K562 (cell line): ENCODE measurements at regions not wholly inside any gene's neighbourhood (a gene's known extent, or its start where the extent isn't known, plus 50 kb on each side); places are given as distances from the start of the nearest gene placed in this dataset.

ENCODE experiments used
- ATF7 ChIP-seq: fragments of 450-650 bp; IDR thresholded peaks from 2 replicates; pipeline ENCODE4 v1.7.1; 2014; ENCODE audit warnings: mild to moderate bottlenecking, moderate library complexity
- POLR2AphosphoS5 ChIP-seq: IDR thresholded peaks from 2 replicates; pipeline ENCODE4 v1.6.1; 2011; ENCODE audit warnings: mild to moderate bottlenecking, low read depth, low read length, moderate library complexity; ENCODE audit not compliant: control insufficient read depth, insufficient read depth
- TAL1 ChIP-seq: fragments of 450-650 bp; IDR thresholded peaks from 2 replicates; pipeline ENCODE4 v1.6.1; 2016; ENCODE audit warnings: mild to moderate bottlenecking
- TF ChIP-seq, protein P1 (sequence below): fragments of 250-450 bp; sonication (Bioruptor Pico); IDR thresholded peaks from 2 replicates; pipeline ENCODE4 v1.5.0; 2021
- TF ChIP-seq, protein P2 (sequence below), 2 experiments: IDR thresholded peaks; 2 replicates each; pipeline ENCODE4 v1.6.1; 2012; ENCODE audit warnings: improper control_type of control experiment in 2 of 2, low read depth in 2 of 2, low read length in 2 of 2, borderline replicate concordance in 1 of 2
- TF ChIP-seq, protein P3 (sequence below): IDR thresholded peaks from 2 replicates; pipeline ENCODE4 v1.6.1; 2011; ENCODE audit warnings: borderline replicate concordance, low read depth, mild to moderate bottlenecking, moderate library complexity, low read length; ENCODE audit not compliant: insufficient read depth, poor library complexity, severe bottlenecking
- TF ChIP-seq, protein P4 (sequence below): sonication (generic); formaldehyde crosslinking; IDR thresholded peaks from 2 replicates; pipeline ENCODE4 v1.8.0; 2023; ENCODE audit warnings: missing genetic modification reagents, mild to moderate bottlenecking, borderline replicate concordance
- TF ChIP-seq, protein P5 (sequence below): sonication (generic); formaldehyde crosslinking; IDR thresholded peaks from 2 replicates; pipeline ENCODE4 v1.8.1; 2022; ENCODE audit warnings: missing genetic modification reagents

DNA sequence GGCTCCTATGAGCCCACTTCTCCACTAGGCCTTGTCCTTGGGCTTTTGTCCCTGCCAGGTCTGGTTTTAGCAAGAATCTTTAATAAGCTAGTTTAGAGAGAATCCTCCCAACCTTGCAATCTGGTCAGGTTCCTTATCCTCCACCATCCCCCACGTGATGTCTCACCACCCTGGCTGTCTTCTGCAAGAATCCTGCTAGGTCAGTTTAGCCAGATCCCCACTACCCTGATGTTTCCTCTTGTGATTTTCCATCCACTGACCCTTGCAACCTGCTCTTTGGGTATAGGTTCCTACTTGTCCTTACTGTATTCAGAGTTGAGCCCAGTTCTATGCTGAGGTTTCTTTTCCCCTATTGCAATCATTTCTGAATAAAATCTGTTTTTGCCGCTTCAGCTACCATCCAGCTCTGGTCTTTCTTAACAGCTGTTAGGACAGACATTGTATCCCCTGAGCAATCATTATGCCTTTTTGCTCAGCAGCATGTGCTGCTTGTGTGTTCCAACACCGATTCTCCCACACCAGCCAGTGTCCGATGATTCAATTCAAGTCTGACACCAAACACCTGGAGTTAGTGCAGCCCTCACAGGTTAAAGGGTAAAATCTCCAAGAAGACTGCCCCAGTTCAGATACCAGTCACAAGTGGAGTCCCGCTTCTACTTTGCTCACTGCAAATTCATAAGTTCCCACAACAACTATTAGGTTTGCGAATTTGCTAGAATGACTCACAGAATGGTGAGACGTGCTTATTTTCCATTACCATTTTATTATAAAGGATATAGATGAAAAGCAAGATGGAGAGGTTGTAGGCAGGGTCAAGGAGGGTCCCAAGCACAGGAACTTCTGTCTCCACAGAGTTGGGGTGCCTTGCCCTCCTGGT is 62.2 kb upstream of the ADCY1 start (continued):
- TF ChIP-seq, protein P1, sequence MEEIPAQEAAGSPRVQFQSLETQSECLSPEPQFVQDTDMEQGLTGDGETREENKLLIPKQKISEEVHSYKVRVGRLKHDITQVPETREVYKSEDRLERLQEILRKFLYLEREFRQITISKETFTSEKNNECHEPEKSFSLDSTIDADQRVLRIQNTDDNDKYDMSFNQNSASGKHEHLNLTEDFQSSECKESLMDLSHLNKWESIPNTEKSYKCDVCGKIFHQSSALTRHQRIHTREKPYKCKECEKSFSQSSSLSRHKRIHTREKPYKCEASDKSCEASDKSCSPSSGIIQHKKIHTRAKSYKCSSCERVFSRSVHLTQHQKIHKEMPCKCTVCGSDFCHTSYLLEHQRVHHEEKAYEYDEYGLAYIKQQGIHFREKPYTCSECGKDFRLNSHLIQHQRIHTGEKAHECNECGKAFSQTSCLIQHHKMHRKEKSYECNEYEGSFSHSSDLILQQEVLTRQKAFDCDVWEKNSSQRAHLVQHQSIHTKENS (CRISPR knock-in tag) = no peak
- TF ChIP-seq, protein P2, sequence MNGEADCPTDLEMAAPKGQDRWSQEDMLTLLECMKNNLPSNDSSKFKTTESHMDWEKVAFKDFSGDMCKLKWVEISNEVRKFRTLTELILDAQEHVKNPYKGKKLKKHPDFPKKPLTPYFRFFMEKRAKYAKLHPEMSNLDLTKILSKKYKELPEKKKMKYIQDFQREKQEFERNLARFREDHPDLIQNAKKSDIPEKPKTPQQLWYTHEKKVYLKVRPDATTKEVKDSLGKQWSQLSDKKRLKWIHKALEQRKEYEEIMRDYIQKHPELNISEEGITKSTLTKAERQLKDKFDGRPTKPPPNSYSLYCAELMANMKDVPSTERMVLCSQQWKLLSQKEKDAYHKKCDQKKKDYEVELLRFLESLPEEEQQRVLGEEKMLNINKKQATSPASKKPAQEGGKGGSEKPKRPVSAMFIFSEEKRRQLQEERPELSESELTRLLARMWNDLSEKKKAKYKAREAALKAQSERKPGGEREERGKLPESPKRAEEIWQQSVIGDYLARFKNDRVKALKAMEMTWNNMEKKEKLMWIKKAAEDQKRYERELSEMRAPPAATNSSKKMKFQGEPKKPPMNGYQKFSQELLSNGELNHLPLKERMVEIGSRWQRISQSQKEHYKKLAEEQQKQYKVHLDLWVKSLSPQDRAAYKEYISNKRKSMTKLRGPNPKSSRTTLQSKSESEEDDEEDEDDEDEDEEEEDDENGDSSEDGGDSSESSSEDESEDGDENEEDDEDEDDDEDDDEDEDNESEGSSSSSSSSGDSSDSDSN (IDR thresholded peaks at IDR 0.05; ENCODE audit: borderline replicate concordance in 1 of 2, low read depth in 2 of 2, low read length in 2 of 2) = no peak
- TF ChIP-seq ATF7 = no peak
- TF ChIP-seq, protein P3, sequence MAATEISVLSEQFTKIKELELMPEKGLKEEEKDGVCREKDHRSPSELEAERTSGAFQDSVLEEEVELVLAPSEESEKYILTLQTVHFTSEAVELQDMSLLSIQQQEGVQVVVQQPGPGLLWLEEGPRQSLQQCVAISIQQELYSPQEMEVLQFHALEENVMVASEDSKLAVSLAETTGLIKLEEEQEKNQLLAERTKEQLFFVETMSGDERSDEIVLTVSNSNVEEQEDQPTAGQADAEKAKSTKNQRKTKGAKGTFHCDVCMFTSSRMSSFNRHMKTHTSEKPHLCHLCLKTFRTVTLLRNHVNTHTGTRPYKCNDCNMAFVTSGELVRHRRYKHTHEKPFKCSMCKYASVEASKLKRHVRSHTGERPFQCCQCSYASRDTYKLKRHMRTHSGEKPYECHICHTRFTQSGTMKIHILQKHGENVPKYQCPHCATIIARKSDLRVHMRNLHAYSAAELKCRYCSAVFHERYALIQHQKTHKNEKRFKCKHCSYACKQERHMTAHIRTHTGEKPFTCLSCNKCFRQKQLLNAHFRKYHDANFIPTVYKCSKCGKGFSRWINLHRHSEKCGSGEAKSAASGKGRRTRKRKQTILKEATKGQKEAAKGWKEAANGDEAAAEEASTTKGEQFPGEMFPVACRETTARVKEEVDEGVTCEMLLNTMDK = no peak
- no peak for TF ChIP-seq POLR2AphosphoS5
- TF ChIP-seq TAL1 = no peak
- TF ChIP-seq, protein P4, sequence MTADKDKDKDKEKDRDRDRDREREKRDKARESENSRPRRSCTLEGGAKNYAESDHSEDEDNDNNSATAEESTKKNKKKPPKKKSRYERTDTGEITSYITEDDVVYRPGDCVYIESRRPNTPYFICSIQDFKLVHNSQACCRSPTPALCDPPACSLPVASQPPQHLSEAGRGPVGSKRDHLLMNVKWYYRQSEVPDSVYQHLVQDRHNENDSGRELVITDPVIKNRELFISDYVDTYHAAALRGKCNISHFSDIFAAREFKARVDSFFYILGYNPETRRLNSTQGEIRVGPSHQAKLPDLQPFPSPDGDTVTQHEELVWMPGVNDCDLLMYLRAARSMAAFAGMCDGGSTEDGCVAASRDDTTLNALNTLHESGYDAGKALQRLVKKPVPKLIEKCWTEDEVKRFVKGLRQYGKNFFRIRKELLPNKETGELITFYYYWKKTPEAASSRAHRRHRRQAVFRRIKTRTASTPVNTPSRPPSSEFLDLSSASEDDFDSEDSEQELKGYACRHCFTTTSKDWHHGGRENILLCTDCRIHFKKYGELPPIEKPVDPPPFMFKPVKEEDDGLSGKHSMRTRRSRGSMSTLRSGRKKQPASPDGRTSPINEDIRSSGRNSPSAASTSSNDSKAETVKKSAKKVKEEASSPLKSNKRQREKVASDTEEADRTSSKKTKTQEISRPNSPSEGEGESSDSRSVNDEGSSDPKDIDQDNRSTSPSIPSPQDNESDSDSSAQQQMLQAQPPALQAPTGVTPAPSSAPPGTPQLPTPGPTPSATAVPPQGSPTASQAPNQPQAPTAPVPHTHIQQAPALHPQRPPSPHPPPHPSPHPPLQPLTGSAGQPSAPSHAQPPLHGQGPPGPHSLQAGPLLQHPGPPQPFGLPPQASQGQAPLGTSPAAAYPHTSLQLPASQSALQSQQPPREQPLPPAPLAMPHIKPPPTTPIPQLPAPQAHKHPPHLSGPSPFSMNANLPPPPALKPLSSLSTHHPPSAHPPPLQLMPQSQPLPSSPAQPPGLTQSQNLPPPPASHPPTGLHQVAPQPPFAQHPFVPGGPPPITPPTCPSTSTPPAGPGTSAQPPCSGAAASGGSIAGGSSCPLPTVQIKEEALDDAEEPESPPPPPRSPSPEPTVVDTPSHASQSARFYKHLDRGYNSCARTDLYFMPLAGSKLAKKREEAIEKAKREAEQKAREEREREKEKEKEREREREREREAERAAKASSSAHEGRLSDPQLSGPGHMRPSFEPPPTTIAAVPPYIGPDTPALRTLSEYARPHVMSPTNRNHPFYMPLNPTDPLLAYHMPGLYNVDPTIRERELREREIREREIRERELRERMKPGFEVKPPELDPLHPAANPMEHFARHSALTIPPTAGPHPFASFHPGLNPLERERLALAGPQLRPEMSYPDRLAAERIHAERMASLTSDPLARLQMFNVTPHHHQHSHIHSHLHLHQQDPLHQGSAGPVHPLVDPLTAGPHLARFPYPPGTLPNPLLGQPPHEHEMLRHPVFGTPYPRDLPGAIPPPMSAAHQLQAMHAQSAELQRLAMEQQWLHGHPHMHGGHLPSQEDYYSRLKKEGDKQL (CRISPR knock-in tag) = no peak
- TF ChIP-seq, protein P5, sequence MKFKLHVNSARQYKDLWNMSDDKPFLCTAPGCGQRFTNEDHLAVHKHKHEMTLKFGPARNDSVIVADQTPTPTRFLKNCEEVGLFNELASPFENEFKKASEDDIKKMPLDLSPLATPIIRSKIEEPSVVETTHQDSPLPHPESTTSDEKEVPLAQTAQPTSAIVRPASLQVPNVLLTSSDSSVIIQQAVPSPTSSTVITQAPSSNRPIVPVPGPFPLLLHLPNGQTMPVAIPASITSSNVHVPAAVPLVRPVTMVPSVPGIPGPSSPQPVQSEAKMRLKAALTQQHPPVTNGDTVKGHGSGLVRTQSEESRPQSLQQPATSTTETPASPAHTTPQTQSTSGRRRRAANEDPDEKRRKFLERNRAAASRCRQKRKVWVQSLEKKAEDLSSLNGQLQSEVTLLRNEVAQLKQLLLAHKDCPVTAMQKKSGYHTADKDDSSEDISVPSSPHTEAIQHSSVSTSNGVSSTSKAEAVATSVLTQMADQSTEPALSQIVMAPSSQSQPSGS (CRISPR knock-in tag) = no peak
